ENCODE measurements at regions not wholly inside any gene's neighbourhood (a gene's known extent, or its start where the extent isn't known, plus 50 kb on each side); places are given as distances from the start of the nearest gene placed in this dataset.

DNA sequence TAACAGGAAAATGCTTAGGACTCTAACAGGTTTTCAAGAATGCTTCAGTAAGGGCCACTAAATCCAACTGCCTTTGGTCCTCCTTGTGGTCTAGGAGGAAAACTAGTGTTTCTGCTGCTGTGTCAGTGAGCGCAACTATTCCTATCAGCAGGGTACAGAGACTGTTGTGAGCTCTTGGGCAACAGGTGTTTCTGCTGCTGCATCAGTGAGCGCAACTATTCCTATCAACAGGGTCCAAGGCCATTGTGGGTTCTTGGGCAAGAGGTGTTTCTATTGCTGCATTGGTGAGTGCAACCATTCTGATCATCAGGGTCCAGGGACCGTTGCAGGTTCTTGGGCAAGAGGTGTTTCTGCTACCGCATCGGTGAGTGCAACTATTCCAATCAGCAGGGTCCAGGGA lies 256.3 kb downstream of the CDH10 start:
- H3K4me3 ChIP-seq (ENCODE audit: low read length): no peak overlapping the region
- H3K4me1 ChIP-seq (ENCODE audit: control insufficient read depth, low read length): no peaks in the 10 kb centered on the region
- no peak for TF ChIP-seq EZH2phosphoT487 (IDR thresholded peaks at IDR 0.05; ENCODE audit: borderline replicate concordance, low read length)
- TF ChIP-seq, protein P1, sequence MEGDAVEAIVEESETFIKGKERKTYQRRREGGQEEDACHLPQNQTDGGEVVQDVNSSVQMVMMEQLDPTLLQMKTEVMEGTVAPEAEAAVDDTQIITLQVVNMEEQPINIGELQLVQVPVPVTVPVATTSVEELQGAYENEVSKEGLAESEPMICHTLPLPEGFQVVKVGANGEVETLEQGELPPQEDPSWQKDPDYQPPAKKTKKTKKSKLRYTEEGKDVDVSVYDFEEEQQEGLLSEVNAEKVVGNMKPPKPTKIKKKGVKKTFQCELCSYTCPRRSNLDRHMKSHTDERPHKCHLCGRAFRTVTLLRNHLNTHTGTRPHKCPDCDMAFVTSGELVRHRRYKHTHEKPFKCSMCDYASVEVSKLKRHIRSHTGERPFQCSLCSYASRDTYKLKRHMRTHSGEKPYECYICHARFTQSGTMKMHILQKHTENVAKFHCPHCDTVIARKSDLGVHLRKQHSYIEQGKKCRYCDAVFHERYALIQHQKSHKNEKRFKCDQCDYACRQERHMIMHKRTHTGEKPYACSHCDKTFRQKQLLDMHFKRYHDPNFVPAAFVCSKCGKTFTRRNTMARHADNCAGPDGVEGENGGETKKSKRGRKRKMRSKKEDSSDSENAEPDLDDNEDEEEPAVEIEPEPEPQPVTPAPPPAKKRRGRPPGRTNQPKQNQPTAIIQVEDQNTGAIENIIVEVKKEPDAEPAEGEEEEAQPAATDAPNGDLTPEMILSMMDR (IDR thresholded peaks at IDR 0.05; ENCODE audit: low read depth, low read length, poor library complexity, severe bottlenecking): no peak
- no peak overlapping the region for H3K4me2 ChIP-seq (ENCODE audit: low read length)
- no peaks in the 10 kb centered on the region for H3K9me2 ChIP-seq (replicated peaks; ENCODE audit: control insufficient read depth, low read length)
- no peaks in the 10 kb centered on the region for H3K36me3 ChIP-seq (ENCODE audit: control insufficient read depth, low read length)
- no peaks in the 10 kb centered on the region for H3F3A ChIP-seq (ENCODE audit: control insufficient read depth, insufficient read depth)
- no peaks in the 10 kb centered on the region for H3K9me3 ChIP-seq (ENCODE audit: control insufficient read depth, insufficient read depth, low read length)
- no peaks in the 10 kb centered on the region for H3K79me2 ChIP-seq (ENCODE audit: control insufficient read depth, low read length)
- no peaks in the 10 kb centered on the region for H4K20me1 ChIP-seq (ENCODE audit: control insufficient read depth, insufficient read depth, low read depth, low read length)
- H3K27ac ChIP-seq (ENCODE audit: low read depth, low read length): no peak overlapping the region
- no peaks in the 10 kb centered on the region for H3K27me3 ChIP-seq (ENCODE audit: control insufficient read depth, low read length)

- Histone ChIP-seq H3K79me2 (ENCODE audit: control insufficient read depth, low read length) (no peaks in the 10 kb centered on the region), H3K4me3 (ENCODE audit: low read length) (no peak overlapping the region), H3K36me3 (ENCODE audit: control insufficient read depth, low read length) (no peaks in the 10 kb centered on the region), H3K9me3 (ENCODE audit: control insufficient read depth, insufficient read depth, low read length) (no peaks in the 10 kb centered on the region), H3K4me2 (ENCODE audit: low read length) (no peak overlapping the region), H3K4me1 (ENCODE audit: control insufficient read depth, low read length) (no peaks in the 10 kb centered on the region), H4K20me1 (ENCODE audit: control insufficient read depth, insufficient read depth, low read depth, low read length) (no peaks in the 10 kb centered on the region), H3K27ac (ENCODE audit: low read depth, low read length) (no peak overlapping the region), H3F3A (ENCODE audit: control insufficient read depth, insufficient read depth) (no peaks in the 10 kb centered on the region), H3K9me2 (replicated peaks; ENCODE audit: control insufficient read depth, low read length) (no peaks in the 10 kb centered on the region), H3K27me3 (ENCODE audit: control insufficient read depth, low read length) (no peaks in the 10 kb centered on the region)
- TF ChIP-seq, protein P1 (IDR thresholded peaks at IDR 0.05; ENCODE audit: low read depth, low read length, poor library complexity, severe bottlenecking): no peak
- no peak for TF ChIP-seq EZH2phosphoT487 (IDR thresholded peaks at IDR 0.05; ENCODE audit: borderline replicate concordance, low read length)
Measured at GRCh38 chr5:24389968-24390367, 254.8 kb downstream of the CDH10 start.

DNA sequence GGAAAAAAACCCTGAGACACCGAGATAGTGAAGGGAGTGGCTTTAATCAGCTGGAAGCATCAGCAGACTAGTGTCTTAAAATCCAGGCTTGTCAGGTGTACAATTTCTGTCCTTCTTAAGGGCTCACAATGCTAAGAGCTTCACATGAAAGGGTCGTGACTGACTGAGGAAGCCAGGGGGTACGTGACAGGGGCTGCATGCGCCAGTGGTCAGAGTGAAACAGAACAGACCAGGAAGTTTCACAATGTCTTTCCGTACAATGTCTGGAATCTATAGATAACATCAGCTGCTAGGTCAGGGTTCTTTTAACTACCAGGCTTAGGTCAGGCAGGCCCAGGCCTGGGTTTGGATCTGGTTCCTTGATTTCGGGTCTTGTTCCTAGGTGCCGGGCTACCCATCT lies 253.0 kb downstream of the CDH10 start:
- Histone ChIP-seq H3K36me3 (ENCODE audit: control insufficient read depth, low read length) (no peaks in the 10 kb centered on the region), H3K4me1 (ENCODE audit: control insufficient read depth, low read length) (no peaks in the 10 kb centered on the region), H3K79me2 (ENCODE audit: control insufficient read depth, low read length) (no peaks in the 10 kb centered on the region), H3K27ac (ENCODE audit: low read depth, low read length) (no peak overlapping the region), H3K9me3 (ENCODE audit: control insufficient read depth, insufficient read depth, low read length) (no peaks in the 10 kb centered on the region), H3F3A (ENCODE audit: control insufficient read depth, insufficient read depth) (no peaks in the 10 kb centered on the region), H4K20me1 (ENCODE audit: control insufficient read depth, insufficient read depth, low read depth, low read length) (no peaks in the 10 kb centered on the region), H3K27me3 (ENCODE audit: control insufficient read depth, low read length) (no peaks in the 10 kb centered on the region), H3K4me2 (ENCODE audit: low read length) (no peak overlapping the region), H3K4me3 (ENCODE audit: low read length) (no peak overlapping the region), H3K9me2 (replicated peaks; ENCODE audit: control insufficient read depth, low read length) (no peaks in the 10 kb centered on the region)
- no peak for TF ChIP-seq EZH2phosphoT487 (IDR thresholded peaks at IDR 0.05; ENCODE audit: borderline replicate concordance, low read length)
- TF ChIP-seq, protein P1 (IDR thresholded peaks at IDR 0.05; ENCODE audit: low read depth, low read length, poor library complexity, severe bottlenecking): no peak

DNA sequence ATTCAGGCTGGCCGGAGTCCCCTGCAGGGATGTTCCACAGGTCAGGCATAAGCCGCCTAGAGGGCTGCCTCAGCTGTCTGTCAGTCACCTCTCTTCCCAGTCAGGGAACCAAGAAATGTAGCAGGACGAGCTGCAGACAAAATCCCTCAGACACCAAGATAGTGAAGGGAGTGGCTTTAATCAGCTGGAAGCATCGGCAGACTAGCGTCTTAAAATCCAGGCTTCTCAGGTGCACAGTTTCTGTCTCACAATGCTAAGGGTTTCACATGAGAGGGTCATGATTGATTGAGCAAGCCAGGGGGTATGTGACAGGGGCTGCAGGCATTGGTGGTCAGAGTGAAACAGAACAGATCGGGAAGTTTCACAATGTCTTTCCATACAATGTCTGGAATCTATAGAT lies 247.2 kb downstream of the CDH10 start:
- TF ChIP-seq EZH2phosphoT487 (IDR thresholded peaks at IDR 0.05; ENCODE audit: borderline replicate concordance, low read length): no peak
- TF ChIP-seq, protein P1 (IDR thresholded peaks at IDR 0.05; ENCODE audit: low read depth, low read length, poor library complexity, severe bottlenecking): no peak
- H3K4me3 ChIP-seq (ENCODE audit: low read length): no peak overlapping the region
- H3K9me2 ChIP-seq (replicated peaks; ENCODE audit: control insufficient read depth, low read length): no peaks in the 10 kb centered on the region
- H3K4me2 ChIP-seq (ENCODE audit: low read length): no peak overlapping the region
- H3K79me2 ChIP-seq (ENCODE audit: control insufficient read depth, low read length): no peaks in the 10 kb centered on the region
- no peak overlapping the region for H3K27ac ChIP-seq (ENCODE audit: low read depth, low read length)
- no peaks in the 10 kb centered on the region for H4K20me1 ChIP-seq (ENCODE audit: control insufficient read depth, insufficient read depth, low read depth, low read length)
- H3F3A ChIP-seq (ENCODE audit: control insufficient read depth, insufficient read depth): no peaks in the 10 kb centered on the region
- H3K9me3 ChIP-seq (ENCODE audit: control insufficient read depth, insufficient read depth, low read length): no peaks in the 10 kb centered on the region; the same call in 1 of the 2 replicates
- H3K36me3 ChIP-seq (ENCODE audit: control insufficient read depth, low read length): no peaks in the 10 kb centered on the region
- H3K4me1 ChIP-seq (ENCODE audit: control insufficient read depth, low read length): no peaks in the 10 kb centered on the region
- H3K27me3 ChIP-seq (ENCODE audit: control insufficient read depth, low read length): no peaks in the 10 kb centered on the region
